GM21515 (cell line): ENCODE measurements at regions not wholly inside any gene's neighbourhood (a gene's known extent, or its start where the extent isn't known, plus 50 kb on each side); places are given as distances from the start of the nearest gene placed in this dataset.
"Not testable (repeated sequence)": the region's sequence is repeated elsewhere in the genome, so short reads cannot be mapped to it uniquely, and the experiment has no call there.

Experiments
- ATAC-seq: cut with Tn5 transposase; IDR thresholded peaks from one replicate; pipeline ENCODE4 v1.9.1; 2021; ENCODE audit not compliant: unreplicated experiment

DNA sequence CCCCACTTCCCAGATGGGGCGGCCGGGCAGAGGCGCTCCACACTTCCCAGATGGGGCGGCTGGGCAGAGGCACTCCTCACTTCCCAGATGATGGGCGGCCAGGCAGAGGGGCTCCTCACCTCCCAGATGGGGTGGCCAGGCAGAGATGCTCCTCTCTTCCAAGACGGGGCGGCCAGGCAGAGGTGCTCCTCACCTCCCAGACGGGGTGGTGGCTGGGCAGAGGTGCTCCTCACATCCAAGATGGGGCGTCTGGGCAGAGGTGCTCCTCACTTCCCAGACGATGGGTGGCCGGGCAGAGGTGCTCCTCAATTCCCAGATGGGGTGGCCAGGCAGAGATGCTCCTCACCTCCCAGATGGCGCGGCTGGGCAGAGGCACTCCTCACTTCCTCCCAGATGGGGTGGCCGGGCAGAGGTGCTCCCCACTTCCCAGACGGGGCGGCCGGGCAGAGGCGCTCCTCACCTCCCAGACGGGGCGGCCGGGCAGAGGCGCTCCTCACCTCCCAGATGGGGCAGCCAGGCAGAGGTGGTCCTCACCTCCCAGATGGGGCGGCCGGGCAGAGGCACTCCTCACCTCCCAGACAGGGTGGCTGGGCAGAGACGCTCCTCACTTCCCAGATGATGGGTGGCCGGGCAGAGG is 275.2 kb downstream of the LIPI start:
- not testable (repeated sequence) for ATAC-seq

- not testable (repeated sequence) for ATAC-seq
Observed at GRCh38 chr21:13934887-13935342, 275.8 kb downstream of the LIPI start.

DNA sequence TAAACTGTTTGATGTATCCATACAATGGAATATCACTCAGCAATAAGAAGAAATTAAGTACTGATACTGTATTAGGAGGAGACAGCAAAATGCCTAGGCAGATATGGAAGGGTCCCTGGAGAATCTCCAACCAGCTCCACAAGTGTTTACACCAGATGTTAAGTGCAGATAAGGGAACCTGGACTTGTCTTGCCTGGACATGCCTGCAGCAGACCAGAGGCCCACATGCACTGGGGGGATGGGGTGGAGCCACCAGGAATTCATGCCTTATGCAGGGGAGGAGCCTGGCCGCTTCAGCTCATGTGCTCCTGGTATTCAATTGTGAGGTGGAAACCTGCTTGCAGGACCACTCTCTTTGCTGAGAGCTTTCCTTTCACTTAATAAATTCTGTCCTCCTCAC is 287.6 kb downstream of the LIPI start:
- not testable (repeated sequence) for ATAC-seq

GRCh38 chr21:13921455-13921854 is 289.3 kb downstream of the LIPI start:
- not testable (repeated sequence) for ATAC-seq

- not testable (repeated sequence) for ATAC-seq
Observed at GRCh38 chr21:13907385-13907784, 297.8 kb downstream of the POTED start.

GRCh38 chr21:13896596-13897247 is 287.1 kb downstream of the POTED start:
- not testable (repeated sequence) for ATAC-seq

DNA sequence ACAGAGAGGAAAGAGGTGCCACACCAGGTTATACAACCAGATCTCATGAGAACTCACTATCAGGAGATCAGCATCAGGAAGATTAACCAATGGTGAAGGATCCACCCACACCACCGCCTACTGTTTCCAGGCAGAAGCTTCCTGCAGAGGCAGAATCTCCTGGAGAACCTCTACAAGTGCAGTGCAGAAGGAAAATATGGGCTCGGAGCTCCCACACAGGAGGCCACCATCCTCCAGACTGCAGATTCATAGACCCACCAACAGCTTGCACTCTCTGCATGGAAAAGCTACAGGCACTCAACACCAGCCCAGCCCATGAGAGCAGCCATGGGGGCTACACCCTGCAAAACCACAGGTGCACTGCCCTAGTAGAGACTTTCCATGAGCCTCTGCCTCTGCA is 284.0 kb downstream of the POTED start:
- not testable (repeated sequence) for ATAC-seq

- ATAC-seq = not testable (repeated sequence)
Observed at GRCh38 chr21:13893025-13893424, 283.4 kb downstream of the POTED start.

DNA sequence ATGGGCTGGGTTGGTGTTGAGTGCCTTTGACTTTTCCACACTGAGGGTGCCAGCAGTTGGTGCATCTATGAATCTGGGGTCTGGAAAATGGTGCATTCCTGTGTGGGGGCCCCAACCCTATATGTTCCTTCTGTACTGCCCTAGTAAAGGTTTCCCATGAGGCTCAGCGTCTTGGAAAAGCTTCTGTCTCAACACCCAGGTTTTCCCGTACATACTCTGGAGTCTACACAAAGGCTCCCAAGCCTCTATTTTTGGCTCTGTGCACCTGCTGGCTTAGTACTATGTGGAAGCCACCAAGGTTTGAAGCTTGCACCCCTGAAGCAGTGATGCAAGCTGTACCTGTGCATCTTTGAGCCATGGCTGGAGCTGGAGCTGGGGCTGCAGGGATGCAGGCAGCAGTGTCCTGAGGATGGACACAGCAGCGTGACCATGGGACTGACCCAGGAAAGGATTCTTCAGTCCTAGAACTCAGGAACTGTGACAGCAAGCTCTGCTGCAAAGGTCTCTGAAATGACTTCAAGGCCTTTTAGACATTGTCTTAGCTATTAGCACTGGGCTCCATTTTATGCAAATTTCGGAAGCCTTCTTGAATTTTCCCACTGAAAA is 282.7 kb downstream of the POTED start:
- not testable (repeated sequence) for ATAC-seq

- ATAC-seq = not testable (repeated sequence)
Observed at GRCh38 chr21:13889176-13889575, 279.6 kb downstream of the POTED start.

GRCh38 chr21:13883641-13884395 is 274.2 kb downstream of the POTED start:
- not testable (repeated sequence) for ATAC-seq

GRCh38 chr21:13877503-13877902 is 267.9 kb downstream of the POTED start:
- not testable (repeated sequence) for ATAC-seq

GRCh38 chr21:13876999-13877398 is 267.4 kb downstream of the POTED start:
- ATAC-seq = not testable (repeated sequence)

- not testable (repeated sequence) for ATAC-seq
Observed at GRCh38 chr21:13874001-13874400, 264.4 kb downstream of the POTED start.

GRCh38 chr21:13854638-13855037 is 245.1 kb downstream of the POTED start:
- no peak for ATAC-seq

DNA sequence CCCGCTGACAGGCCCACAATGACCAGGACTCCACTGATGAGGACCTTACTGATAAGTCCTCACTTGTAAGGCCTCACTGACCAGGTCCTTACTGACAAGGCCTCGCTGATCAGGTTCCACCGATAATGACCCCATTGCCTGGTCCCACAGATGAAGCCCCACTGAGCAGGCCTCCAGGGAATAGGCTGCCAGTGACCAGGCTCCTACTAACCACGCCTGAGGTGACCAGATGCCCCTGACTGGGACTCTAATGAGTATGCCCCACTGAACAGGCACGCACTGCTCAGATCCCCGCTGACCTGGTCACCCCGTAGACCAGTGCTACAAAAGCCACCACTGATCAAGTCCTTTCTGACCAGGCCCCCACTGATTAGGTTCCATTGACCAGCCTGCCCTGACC is 241.2 kb downstream of the POTED start:
- ATAC-seq = not testable (repeated sequence)

DNA sequence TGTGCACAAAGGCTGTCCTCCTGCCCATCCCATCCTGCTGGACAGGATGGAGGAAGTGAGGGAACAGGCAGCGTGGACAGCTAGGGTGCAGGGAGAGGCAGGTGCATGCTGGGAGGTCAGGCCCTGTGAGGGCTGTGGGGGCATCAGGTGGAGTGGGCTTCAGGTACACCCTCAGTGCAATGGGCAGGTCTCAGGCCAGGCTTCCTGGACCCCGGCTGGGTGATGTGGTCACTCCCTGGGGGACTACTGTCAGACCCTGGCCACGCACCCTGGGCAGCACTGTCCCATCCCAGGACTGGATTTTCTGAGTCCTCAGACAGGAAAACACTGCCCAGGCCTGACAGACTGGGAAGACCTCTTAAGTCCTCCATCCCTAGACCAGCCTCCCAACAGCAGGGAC is 239.9 kb downstream of the POTED start:
- not testable (repeated sequence) for ATAC-seq

DNA sequence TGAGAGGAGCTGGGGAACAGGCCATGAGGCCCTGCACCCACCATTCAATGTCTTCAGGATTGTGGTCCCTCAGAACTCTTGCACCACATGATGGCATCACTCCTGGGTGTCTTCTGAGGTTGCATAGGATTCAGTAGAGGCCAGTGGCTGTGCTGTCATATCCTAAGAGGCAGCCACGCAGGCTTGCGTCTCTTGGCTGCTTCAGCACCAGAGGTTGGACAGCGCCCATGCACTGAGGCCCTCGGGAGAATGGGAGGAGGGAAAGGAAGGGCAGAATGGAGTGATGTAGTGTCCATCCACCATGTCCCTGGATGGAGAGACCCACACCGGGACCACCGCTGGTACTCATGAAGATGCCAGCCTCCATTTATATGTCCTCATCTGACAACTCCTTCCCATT is 237.1 kb downstream of the POTED start:
- ATAC-seq = not testable (repeated sequence)

- ATAC-seq = not testable (repeated sequence)
Observed at GRCh38 chr21:13844574-13844973, 235.0 kb downstream of the POTED start.

- not testable (repeated sequence) for ATAC-seq
Observed at GRCh38 chr21:13843081-13843480, 233.5 kb downstream of the POTED start.

DNA sequence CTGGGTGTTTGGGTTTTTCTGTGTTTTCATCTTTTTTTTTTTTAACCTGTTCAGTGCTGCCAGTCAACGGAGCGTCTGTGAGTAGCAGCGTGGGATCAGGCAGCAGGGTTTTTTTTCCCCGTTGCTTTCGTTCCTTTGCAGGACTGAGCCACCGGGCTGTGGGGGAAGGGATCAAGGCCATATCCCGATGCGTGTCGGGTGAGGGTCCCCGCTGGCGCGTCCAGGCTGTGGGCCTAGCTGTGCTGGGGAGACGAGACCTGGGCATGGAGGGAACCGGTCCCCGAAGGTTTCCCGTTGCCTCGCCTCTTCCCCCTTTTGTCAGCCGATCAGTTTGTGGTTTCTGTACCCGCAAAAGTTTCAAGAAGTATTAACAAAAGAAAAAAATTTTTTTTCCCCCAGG is 218.1 kb downstream of the POTED start:
- ATAC-seq = not testable (repeated sequence)
